ENCODE measurements at regions not wholly inside any gene's neighbourhood (a gene's known extent, or its start where the extent isn't known, plus 50 kb on each side); places are given as distances from the start of the nearest gene placed in this dataset.

DNA sequence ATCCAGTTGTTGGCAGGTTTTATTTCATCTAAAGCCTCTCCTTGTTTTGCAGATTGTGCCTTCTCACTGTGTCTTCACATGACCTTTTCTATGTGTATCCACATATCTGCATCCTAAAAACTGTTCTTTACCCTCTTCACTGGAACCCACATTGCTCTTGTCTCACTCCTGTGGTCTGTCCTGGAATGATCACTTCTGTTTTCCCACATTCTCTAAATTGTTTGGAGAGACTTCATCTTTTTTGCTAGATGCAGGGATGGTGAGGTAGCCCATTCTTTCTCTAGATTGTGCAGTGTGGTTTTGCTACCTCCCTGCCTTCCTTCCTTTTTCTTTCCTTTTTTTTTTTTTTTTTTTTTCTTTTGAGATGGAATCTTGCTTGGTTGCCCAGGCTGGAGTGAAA, 608.6 kb upstream of the MIR17HG start:
- no peaks in the 10 kb centered on the region for H3K27me3 ChIP-seq (ENCODE audit: control insufficient read depth, insufficient read depth, low read length)
- H3K9me3 ChIP-seq (ENCODE audit: control insufficient read depth, insufficient read depth, low read length): no peaks in the 10 kb centered on the region
- Mint-ChIP-seq H3K4me1 (no peaks in the 10 kb centered on the region), H3K36me3 (peaks cover under 1% of the 10 kb centered on the region), H3K9me3 (peaks cover 15 to 17% of the 10 kb centered on the region in 2 donors), H3K27me3 (ENCODE audit: low read depth in 2 of 2) (no peaks in the 10 kb centered on the region), H3K4me3 (no peak overlapping the region), H3K27ac (no peak overlapping the region)
- ATAC-seq: no peak
- H3K4me1 ChIP-seq (ENCODE audit: control insufficient read depth, insufficient read depth, low read length): no peaks in the 10 kb centered on the region
- H3K27ac ChIP-seq (ENCODE audit: low read length): no peak overlapping the region
- DNase-seq: no peak
- H3K36me3 ChIP-seq (ENCODE audit: control insufficient read depth, insufficient read depth, low read length): no peaks in the 10 kb centered on the region
- TF ChIP-seq, protein P1, sequence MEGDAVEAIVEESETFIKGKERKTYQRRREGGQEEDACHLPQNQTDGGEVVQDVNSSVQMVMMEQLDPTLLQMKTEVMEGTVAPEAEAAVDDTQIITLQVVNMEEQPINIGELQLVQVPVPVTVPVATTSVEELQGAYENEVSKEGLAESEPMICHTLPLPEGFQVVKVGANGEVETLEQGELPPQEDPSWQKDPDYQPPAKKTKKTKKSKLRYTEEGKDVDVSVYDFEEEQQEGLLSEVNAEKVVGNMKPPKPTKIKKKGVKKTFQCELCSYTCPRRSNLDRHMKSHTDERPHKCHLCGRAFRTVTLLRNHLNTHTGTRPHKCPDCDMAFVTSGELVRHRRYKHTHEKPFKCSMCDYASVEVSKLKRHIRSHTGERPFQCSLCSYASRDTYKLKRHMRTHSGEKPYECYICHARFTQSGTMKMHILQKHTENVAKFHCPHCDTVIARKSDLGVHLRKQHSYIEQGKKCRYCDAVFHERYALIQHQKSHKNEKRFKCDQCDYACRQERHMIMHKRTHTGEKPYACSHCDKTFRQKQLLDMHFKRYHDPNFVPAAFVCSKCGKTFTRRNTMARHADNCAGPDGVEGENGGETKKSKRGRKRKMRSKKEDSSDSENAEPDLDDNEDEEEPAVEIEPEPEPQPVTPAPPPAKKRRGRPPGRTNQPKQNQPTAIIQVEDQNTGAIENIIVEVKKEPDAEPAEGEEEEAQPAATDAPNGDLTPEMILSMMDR (IDR thresholded peaks at IDR 0.05): no peak
- no peak overlapping the region for H3K4me3 ChIP-seq (ENCODE audit: low read length)
- intact Hi-C loops (cut with micrococcal nuclease): no loop called here

DNA sequence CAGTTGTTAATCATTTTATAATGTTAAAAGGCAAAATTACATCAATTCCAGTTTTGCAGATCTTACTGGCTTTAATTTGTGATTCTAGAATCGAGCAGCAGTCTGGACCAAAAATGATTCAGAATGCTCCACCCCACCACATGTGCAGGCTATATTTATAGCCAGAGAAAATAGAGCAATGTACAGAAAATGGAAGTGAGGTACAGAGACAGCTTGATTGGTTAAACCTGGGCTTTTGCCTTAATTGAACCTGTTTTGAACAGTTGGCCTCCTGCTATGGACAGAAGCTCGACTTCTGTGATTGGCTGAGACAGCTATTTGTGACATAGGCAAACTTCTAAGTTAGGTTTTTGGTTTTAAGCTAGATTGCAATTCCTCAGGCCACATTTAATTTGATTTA, 607.4 kb upstream of the MIR17HG start:
- Mint-ChIP-seq H3K27me3 (ENCODE audit: low read depth in 2 of 2) (no peaks in the 10 kb centered on the region), H3K36me3 (peaks cover 10% of the 10 kb centered on the region), H3K4me3 (no peak overlapping the region), H3K9me3 (peaks cover 22 to 24% of the 10 kb centered on the region in 2 donors), H3K4me1 (no peaks in the 10 kb centered on the region), H3K27ac (no peak overlapping the region)
- DNase-seq (no peak), ATAC-seq (no peak)
- no peak overlapping the region for H3K27ac ChIP-seq (ENCODE audit: low read length)
- 64% methylated on average over 2 of the region's 2 CpGs for WGBS (ENCODE audit: insufficient coverage)
- no peaks in the 10 kb centered on the region for H3K9me3 ChIP-seq (ENCODE audit: control insufficient read depth, insufficient read depth, low read length)
- no peaks in the 10 kb centered on the region for H3K27me3 ChIP-seq (ENCODE audit: control insufficient read depth, insufficient read depth, low read length)
- intact Hi-C loops (cut with micrococcal nuclease): no loop called here
- no peak overlapping the region for H3K4me3 ChIP-seq (ENCODE audit: low read length)
- TF ChIP-seq, protein P1 (IDR thresholded peaks at IDR 0.05): no peak
- no peaks in the 10 kb centered on the region for H3K4me1 ChIP-seq (ENCODE audit: control insufficient read depth, insufficient read depth, low read length)
- no peaks in the 10 kb centered on the region for H3K36me3 ChIP-seq (ENCODE audit: control insufficient read depth, insufficient read depth, low read length)

DNA sequence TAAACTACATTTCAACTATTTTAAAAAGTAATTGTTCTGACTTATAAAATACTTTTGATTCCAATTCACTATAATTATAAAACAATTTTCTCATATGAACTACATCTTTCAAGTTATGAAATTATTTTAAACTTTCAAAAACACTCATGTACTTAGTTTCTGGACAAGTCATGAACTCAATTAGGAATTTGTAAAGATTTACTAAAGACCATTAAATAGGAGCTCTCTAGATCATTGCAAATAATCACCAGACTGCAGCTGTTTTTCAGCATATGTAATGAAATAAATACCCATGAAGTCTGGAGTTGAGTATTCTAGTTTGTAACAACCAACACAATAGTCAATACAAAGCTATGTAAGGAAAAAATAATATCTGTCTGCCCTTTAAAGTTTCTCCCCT, 605.1 kb upstream of the MIR17HG start:
- no peak overlapping the region for H3K4me3 Mint-ChIP-seq
- no peaks in the 10 kb centered on the region for H3K4me1 Mint-ChIP-seq
- intact Hi-C loops (cut with micrococcal nuclease): no loop called here
- no peaks in the 10 kb centered on the region for H3K27me3 ChIP-seq (ENCODE audit: control insufficient read depth, insufficient read depth, low read length)
- DNase-seq (no peak), ATAC-seq (no peak)
- H3K36me3 ChIP-seq (ENCODE audit: control insufficient read depth, insufficient read depth, low read length): no peaks in the 10 kb centered on the region
- TF ChIP-seq, protein P1 (IDR thresholded peaks at IDR 0.05): no peak
- H3K4me1 ChIP-seq (ENCODE audit: control insufficient read depth, insufficient read depth, low read length): no peaks in the 10 kb centered on the region
- peaks cover 23 to 25% of the 10 kb centered on the region in 2 donors for H3K9me3 Mint-ChIP-seq
- no peak overlapping the region for H3K4me3 ChIP-seq (ENCODE audit: low read length)
- H3K36me3 Mint-ChIP-seq: peaks cover 10% of the 10 kb centered on the region
- no peak overlapping the region for H3K27ac Mint-ChIP-seq
- H3K27ac ChIP-seq (ENCODE audit: low read length): no peak overlapping the region
- no peaks in the 10 kb centered on the region for H3K9me3 ChIP-seq (ENCODE audit: control insufficient read depth, insufficient read depth, low read length)
- no peaks in the 10 kb centered on the region for H3K27me3 Mint-ChIP-seq (ENCODE audit: low read depth in 2 of 2)

DNA sequence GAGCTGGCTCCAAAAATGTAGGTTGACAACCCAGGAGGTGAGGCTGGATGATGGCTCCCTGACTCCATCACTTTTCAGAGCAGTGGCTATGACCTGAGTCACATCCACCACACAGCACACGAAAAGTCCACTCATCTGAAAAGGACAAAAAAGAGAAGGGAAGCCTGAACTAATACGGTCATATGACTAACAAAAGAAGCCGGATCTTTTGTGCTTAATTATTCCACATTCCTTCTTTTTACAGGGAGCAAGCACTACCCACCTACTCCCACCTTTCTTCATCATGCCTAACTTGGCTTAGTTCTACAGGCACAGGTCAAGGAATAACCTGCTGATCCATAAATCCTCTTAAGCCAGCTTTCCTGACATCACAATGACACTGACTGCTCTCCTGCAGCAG, 601.3 kb upstream of the MIR17HG start:
- Mint-ChIP-seq H3K36me3 (peaks cover 16% of the 10 kb centered on the region), H3K9me3 (peaks cover 34 to 41% of the 10 kb centered on the region in 2 donors), H3K27me3 (ENCODE audit: low read depth in 2 of 2) (no peaks in the 10 kb centered on the region), H3K4me3 (no peak overlapping the region), H3K27ac (no peak overlapping the region), H3K4me1 (no peaks in the 10 kb centered on the region)
- DNase-seq: no peak
- Histone ChIP-seq H3K9me3 (ENCODE audit: control insufficient read depth, insufficient read depth, low read length) (peaks cover 3% of the 10 kb centered on the region), H3K27me3 (ENCODE audit: control insufficient read depth, insufficient read depth, low read length) (no peaks in the 10 kb centered on the region), H3K4me1 (ENCODE audit: control insufficient read depth, insufficient read depth, low read length) (no peaks in the 10 kb centered on the region), H3K4me3 (ENCODE audit: low read length) (no peak overlapping the region), H3K27ac (ENCODE audit: low read length) (no peak overlapping the region), H3K36me3 (ENCODE audit: control insufficient read depth, insufficient read depth, low read length) (no peaks in the 10 kb centered on the region)
- ATAC-seq: no peak
- TF ChIP-seq, protein P1 (IDR thresholded peaks at IDR 0.05): no peak
- intact Hi-C loops (cut with micrococcal nuclease): no loop called here
- 86% methylated on average over 3 of the region's 3 CpGs for WGBS (ENCODE audit: insufficient coverage)
